ENCODE measurements at regions not wholly inside any gene's neighbourhood (a gene's known extent, or its start where the extent isn't known, plus 50 kb on each side); places are given as distances from the start of the nearest gene placed in this dataset.
"Not testable (repeated sequence)": the region's sequence is repeated elsewhere in the genome, so short reads cannot be mapped to it uniquely, and the experiment has no call there.

DNA sequence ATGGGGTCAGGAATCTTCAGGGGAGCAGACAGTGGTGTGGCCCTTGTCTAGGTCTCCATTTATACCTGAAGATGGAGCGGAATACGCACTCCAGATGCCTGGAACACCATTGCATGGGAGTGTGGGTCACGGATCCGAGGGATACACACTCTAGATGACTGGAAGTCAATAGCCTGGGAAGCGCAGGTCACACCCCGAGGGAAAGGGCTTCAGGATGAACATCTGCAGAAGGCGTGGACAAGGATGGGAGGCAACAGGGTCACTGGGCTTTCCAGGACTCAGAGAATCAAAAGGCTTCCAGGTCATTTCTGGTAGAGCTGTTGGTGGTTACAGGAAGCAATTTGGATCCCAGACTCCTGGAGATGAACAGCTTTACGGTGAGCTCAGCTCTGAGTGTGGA lies 382.2 kb upstream of the KLF6 start:
- DNase-seq (ENCODE audit: low read depth in 2 of 2): no peak

DNA sequence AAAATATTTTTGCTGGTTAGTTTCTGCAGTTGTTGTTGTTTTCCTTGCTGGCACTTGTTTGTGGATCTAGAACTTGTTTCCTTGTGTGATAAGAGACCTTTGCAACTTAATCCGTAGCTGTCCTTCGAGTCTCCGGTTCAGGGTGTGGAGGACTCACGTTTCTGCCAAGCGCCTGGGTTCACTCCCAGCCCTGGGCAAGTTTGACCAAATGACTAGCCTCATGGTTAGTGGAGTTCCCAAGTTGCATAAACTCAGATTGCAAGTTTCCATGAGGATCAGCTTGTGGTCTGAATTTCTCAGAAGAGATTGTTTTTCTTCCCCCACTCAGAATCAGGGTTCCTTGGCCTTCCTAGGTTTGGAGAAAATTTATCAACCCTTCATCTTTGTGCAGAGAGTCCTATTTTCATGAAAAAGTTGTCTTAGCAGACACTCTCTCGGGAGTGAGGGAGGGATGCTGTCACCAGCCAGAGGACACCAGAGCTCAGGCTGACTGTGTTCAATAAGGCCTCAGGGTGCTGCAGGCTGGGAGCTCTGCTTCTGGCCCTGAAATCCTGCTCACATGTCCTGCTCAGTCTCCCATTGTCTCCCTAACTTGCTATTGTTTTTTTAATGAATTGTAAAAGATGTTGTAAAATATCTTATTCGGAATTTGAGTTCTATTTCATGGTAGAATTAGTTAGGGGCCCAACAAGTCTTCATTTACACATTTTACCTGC lies 377.7 kb upstream of the KLF6 start:
- no peak for DNase-seq (ENCODE audit: low read depth in 2 of 2)

DNA sequence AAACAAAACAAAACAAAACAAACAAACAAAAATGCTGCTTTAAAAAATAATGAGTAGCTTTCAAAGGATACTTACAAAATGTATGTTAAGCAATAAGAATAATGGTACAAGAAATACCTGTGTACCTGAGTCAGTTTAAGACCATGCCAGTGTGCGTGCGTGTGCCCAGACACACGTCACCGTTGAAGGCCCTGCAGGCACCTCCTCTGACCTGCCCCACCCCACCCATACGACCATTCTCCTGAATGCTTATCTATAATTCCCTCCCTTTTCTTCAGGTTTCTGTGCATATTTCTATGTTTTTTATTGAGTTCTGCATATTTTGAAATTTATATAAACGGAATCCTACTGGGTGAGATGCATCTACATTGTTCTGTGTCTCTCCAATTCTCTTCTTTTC lies 374.2 kb upstream of the KLF6 start:
- DNase-seq (ENCODE audit: low read depth in 2 of 2): no peak

DNA sequence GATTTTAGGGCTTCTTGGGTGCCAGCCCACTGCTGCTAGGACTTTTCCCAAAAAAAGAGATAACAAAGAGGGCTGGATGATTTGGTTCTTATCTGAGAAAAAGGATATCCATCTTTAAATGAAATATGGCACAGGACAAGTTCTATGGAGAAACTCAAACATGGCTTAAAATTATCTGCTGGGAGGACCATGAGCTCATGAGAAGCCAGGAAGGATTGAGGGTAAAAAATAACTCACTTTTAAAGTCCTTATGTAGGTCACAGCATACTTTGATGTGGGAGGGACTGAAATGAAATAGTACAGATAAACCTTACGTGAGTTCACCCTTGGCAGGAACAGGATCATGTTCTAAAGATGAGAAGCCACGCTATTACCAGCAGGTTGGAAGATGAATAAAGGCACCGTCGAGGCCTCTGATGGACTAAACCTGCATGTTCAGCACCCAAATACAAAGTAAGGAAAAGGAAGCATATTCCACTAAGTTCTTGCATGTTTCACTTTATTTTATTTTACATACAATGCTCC lies 369.2 kb upstream of the KLF6 start:
- DNase-seq (ENCODE audit: low read depth in 2 of 2): no peak

DNA sequence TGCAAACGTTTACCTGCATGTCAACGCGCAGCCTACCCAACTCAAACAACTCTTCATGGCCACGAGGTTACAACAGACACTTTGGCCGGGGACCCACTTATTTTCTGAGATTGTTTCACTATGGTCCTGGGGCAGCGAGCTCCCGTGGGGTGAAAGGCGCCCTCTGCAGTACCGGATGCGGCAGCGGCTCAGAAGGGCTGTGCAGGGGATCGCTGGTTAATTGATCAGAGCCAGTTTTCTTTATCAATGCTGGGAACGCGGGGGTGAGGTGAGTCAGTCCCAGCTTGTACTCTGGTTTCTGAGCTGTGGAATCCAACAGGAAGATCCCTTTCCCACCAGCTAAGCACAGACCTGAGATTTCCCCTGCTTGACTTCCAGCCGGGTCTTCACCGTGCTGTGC lies 366.5 kb upstream of the KLF6 start:
- no peak for DNase-seq (ENCODE audit: low read depth in 2 of 2)

DNA sequence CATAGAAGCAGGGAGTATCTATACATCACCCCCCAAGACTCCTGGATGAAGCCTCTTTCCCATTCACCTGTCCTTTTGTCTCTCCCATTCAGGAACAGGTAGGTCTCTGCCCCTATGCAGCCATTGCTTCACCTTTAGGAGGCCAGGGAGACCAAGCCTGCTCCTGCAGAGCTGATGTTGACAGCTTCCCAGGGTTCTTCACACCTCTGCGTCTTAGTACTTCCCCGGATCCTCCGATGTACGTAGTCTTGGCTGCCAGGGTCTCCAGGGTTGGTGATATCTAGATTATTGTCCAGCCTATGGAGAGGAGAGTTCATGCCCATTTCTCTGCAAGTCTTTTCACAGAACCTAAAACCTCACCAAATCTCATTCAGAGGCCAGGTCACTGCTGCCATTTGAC lies 365.7 kb upstream of the KLF6 start:
- DNase-seq (ENCODE audit: low read depth in 2 of 2): no peak

DNA sequence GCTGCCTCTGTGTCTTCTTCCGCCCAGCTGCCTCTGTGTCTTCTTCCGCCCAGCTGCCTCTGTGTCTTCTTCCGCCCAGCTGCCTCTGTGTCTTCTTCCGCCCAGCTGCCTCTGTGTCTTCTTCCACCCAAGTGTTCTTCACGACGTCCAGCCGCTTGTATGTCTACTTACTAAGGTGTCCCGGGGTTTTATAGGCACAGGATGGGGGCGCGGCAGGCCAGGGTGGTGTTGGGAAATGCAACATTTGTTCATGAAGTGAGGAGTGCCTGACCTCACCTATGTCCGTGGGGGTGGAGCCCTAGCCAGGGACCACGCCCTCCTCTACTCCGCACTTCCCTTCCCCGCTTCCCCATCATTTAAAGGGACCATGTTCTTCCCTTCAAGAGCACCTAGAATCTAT lies 364.5 kb upstream of the KLF6 start:
- DNase-seq (ENCODE audit: low read depth in 2 of 2): not testable (repeated sequence)

DNA sequence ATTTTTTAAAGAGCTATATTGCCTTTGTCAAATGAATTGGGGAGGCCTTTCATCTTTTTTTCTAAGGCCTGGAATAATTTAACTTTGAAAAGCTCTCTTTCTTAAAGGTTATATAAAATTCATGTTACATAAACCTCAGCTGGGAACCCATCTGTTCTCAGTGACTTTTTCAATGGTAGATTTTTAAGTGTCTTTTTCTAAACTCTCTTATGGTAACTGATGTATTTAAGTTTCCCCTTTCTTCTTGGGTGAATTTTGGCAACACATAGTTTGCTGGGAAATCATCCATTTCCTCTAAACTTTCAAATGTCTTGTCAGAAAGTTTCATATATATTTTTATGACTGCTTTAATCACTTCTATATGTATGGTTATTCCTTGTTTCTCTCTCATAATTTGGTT lies 362.2 kb upstream of the KLF6 start:
- DNase-seq (ENCODE audit: low read depth in 2 of 2): no peak

DNA sequence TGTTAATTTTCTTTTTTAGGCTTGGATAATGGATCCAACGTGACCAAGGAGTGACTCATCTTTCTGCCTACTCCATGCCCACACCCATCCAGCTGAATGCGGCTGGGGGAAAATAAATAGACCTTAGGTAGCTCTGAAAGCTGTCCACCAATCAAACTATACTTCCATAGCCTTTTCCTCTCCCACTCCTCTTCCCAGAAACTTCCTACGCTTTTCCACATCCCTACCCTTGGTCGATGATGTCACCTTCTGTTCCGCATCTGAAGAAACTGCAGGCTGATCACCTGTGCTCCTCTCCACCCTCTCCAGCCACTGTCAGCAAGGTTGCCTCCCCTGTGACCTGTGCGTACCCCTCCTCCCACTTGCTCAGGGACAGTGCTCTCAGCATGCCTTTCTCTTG lies 359.8 kb upstream of the KLF6 start:
- DNase-seq (ENCODE audit: low read depth in 2 of 2): no peak

DNA sequence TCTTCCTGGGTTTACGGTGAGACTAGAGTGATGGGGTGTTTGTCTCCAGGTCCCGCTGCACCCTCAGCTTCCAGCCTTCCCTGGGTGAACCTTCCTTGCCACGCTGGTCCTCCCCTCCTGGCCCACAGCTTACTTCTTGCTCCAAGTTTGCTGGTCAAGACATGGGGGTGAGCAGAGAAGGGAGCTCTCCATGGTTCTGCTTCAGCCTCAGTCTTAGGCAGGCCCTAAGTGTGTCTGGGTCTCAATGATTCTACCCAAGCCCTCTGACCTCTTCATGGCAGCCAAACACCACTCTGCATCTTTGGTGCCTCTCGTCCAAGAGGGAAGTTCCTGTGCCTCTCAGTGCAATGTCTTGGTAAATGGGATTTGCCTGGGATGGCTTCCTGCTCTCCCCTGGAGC lies 356.5 kb upstream of the KLF6 start:
- no peak for DNase-seq (ENCODE audit: low read depth in 2 of 2)

DNA sequence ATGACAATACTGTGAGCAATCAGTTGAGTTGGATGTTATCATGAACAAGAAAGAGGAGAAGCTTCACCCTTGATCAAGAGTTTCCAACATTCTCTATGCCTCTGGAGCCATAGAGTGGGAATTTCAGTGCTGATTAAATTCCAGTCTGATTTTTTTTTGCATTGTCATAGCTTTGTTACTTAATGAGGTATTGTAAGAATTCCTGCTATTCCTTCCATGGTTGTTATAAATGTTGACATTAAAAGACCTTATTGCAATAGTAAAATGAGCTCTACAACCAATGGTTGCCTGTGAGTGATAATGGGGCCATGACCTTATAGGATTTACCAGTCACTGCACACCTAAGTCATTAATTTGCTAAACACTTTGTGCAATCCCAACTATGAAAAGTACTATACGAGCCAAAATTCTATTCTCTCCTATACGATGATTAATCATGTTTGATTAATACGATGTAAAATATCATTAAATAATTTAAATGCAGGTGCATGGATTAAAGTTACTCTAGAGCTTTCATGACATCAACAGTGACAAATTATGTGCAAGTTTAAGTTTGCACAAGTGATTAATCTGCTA lies 353.2 kb upstream of the KLF6 start:
- DNase-seq (ENCODE audit: low read depth in 2 of 2): no peak

DNA sequence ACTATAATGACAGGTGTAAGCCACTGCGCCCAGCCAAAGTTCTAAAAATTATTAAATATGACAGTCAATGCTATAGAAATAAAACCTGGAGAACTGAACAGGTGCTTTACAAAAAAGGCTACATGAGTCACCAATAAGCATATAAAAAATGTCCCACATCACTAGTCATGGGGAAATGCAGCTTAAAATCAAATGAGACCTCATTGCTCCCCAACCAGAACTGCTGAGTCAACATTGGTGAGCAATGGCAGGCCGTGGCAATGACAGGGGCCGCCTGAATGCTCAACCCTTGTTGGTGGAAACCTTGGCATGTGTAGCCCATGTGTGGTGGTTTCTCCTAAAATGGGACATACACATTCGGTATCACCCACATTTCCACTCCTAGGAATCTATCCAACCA lies 352.3 kb upstream of the KLF6 start:
- DNase-seq (ENCODE audit: low read depth in 2 of 2): no peak

DNA sequence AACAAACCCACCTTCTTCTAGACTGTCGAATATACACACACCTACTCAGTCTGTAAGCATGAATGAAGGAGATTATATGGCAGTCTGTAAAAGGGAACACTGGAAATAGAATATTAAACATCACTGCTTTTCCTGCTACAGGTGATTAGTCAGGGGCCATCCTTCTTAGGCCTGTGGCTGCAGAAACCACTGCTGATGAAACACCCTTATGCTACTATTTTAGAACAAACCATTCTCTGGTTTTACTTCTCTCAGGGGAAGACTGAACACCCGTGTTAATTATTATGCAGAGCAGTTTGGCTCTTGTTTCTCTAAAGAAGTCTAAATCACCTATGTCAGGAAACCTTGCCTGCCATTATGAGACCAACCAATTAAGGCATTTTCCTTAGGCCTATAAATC lies 351.1 kb upstream of the KLF6 start:
- DNase-seq (ENCODE audit: low read depth in 2 of 2): no peak

DNA sequence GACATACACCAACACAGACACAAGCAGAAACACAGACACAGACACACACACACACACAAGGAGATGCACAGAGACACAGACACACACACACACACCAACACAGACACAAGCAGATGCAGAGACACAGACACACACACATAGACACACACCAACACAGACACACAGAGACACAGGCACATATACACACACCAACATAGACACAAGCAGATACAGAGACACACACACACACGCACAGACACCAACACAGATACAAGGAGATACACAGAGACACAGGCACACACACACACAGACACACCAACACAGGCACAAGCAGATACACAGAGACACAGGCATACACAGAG lies 347.2 kb upstream of the KLF6 start:
- DNase-seq (ENCODE audit: low read depth in 2 of 2): no peak

DNA sequence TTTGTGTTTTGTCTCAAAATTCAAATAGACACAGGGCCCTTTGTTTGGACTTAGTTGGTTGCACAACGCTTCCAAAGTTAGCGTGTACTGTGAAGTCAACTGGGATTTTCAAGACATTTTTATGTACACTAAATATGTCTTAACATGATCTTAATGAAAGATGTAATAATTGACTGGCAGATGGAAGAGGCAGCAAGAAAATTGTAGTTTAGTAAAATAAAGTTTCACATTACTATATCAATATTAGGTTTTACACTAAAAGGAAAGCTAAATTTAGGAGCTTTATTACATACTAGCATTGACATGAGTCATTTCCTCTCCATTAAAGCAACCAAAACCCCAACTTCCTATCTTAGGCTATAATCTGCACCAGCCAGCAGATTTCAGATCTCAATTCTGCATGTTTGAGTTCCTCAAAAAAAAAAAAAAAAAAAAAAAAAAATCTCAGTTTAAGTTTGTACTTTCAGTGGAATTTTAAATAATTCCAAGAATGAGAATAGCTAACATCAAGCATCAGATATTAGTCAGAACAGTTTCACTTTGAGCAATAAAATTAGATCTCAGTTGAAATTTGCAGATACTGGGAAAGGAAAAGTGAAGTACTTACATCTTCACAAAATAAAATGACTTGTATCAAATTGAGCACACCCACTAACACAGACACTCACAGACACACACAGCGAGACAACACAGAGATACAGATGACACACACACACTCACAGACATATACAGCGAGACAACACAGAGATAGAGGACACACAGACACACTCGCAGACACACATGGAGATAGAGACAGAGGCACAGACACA lies 346.6 kb upstream of the KLF6 start:
- DNase-seq (ENCODE audit: low read depth in 2 of 2): peak; percentile 13 to 45

DNA sequence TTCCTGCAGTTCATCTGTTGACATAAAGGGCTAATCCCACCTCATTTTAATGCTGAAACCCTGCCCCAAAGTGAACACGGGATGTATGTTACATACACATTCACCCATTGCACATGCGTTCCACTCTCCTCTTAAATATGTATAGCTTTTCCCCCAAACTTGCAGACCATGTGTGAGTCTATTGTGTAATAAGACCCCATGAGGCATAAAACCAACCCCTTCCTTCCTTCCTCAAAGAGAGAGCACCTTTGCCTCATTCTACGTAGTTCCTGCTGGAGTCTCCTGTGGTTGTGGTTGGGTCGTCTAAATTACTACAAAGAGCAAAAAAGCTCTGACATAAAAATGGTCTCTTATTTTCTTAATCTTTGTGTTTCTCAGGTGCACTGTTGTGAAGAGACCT lies 345.7 kb upstream of the KLF6 start:
- DNase-seq (ENCODE audit: low read depth in 2 of 2): no peak

DNA sequence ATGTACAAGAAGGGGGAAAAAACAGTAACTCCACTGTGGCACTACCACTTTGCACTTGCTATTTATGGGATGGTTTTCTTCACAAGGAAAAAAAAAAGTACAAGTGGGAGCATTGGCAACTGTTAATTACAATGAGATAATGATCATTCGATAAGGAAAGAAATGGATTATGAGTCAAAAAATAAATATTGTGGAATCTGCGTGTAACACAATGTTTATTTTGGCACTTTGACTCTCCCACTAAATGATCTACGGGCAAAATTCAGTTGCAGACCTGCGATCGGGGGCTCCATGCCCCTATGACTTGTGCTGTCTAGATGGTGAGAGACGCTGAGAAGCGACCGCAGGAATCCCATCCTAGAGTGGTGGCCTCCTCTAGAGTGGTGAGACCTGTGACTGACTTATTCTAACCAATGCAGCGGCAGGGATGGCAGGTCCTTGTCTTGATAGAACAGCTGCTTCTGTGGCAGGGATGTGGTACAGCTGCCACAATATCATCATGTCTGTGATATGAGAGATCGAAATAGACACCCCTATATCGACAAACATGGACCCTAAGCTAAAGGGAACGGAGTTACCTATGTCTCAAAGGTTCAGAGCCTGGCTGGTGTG lies 345.0 kb upstream of the KLF6 start:
- no peak for DNase-seq (ENCODE audit: low read depth in 2 of 2)

DNA sequence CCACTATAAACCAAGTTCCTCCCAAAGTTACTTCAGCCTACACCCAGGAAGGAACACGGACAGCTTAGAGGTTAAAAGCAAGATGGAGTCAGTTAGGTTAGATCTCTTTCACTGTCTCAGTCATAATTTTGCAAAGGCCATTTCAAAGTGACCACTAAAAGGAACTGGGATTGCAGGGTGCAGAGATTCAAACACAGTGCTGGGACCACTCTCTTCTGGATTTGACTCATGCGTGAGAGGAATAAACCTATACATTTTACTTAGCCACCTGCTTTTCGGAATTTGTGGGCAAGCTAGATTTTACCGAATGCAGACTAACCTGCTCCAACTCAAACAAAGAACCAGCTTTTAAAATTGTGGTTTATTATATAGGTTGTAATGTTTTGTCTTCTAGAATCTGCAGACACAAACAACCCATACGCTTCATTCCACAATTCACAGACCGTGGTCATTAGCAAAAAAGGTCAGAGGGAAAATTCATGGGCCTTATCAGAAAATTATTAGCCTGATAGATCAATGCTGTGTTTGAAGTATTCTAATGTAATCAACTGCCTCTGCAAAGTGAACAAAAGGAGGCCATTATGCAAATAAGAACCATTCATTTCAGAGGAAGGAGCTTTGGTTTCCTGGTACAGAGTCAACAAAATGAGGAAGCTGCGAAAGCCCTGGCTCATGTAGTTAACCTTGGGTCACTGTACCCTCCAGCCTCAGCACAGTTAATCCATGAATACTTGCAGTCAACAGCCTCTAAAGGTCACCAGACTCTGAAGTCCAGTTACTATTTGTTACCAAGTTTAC lies 342.7 kb upstream of the KLF6 start:
- no peak for DNase-seq (ENCODE audit: low read depth in 2 of 2)

DNA sequence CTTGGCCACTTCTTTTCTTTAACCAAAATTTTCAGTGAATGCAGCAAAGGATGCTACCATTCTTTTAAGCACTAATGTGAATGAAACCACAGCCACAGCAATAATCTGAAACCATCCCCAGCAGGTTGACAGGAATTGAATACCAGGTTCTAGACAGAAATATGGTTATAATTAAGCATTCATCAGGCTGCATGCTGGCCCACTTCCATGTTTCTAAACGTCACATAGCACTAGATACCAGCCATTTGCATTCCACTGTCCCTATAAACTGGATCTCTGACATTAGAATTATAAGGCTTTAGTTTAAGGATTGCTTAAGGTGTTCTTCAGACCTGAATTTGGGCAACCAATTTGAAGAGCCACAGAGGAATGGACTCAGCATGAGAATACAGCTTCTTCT lies 340.8 kb upstream of the KLF6 start:
- DNase-seq (ENCODE audit: low read depth in 2 of 2): no peak

DNA sequence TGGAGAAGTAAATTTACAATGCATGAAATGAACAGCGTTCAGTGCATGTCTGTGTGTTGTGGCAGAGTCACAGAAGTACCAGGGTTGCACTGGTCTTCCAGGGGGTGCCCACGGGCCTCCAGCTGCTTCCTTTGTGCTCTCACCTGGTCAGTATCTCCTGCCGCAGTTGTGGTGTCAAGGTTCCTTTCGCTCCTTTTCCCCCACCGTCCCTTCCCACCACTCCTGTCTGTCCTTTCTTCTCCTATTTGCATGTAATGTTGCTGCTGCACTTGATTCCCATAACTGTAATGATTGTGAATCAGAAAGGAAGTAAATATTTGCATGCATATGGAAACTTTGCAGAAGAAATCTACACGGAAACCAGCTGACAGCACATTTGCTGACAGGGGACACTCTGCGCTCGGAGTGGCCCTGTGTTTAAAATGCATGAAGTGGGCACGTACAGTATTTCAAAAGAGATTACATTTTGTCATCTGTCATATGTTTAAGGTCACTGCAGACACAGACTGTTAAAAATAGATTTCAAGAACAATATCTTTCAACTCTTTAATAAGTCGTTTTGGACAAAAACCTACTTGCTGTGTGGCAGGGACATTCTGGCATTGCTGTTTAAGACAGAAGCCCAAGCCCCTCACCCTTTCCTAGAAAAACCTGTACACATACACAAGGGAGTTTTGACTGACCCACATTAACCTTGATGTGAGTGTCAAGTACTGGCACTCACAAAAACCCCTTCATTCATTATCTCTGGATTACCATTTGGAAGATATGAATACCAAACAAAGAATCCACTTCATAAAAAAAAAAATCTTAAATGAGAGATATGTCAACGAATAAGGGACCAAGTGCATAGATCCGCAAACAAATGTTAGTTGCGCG lies 336.7 kb upstream of the KLF6 start:
- no peak for DNase-seq (ENCODE audit: low read depth in 2 of 2)

Data from stimulated activated CD8-positive, alpha-beta memory T cell treated with anti-CD3 and anti-CD28 coated beads, Interleukin-7, amount 100 ng/mL, for 4 hours (primary cell).